Ishikawa (cell line): ENCODE measurements at regions not wholly inside any gene's neighbourhood (a gene's known extent, or its start where the extent isn't known, plus 50 kb on each side); places are given as distances from the start of the nearest gene placed in this dataset.

ENCODE experiments used
- CEBPB ChIP-seq: IDR thresholded peaks from 2 replicates; pipeline ENCODE4 v1.6.1; 2012
- CREB1 ChIP-seq: IDR thresholded peaks from 2 replicates; pipeline ENCODE4 v1.6.1; 2012; ENCODE audit warnings: low read depth
- EGR1 ChIP-seq: IDR thresholded peaks from 2 replicates; pipeline ENCODE4 v1.6.1; 2012
- EP300 ChIP-seq: IDR thresholded peaks from 2 replicates; pipeline ENCODE4 v1.6.1; 2012; ENCODE audit warnings: borderline replicate concordance
- FOXM1 ChIP-seq: IDR thresholded peaks from 2 replicates; pipeline ENCODE4 v1.6.1; 2012; ENCODE audit warnings: low read depth, borderline replicate concordance
- MAX ChIP-seq: IDR thresholded peaks from 2 replicates; pipeline ENCODE4 v1.6.1; 2012
- NFIC ChIP-seq: IDR thresholded peaks from 2 replicates; pipeline ENCODE4 v1.6.1; 2012
- RAD21 ChIP-seq: IDR thresholded peaks from 2 replicates; pipeline ENCODE4 v1.6.1; 2012; ENCODE audit warnings: low read depth
- TAF1 ChIP-seq: IDR thresholded peaks from 2 replicates; pipeline ENCODE4 v1.6.1; 2012; ENCODE audit warnings: low read depth, mild to moderate bottlenecking
- TCF12 ChIP-seq: IDR thresholded peaks from 2 replicates; pipeline ENCODE4 v1.6.1; 2012; ENCODE audit warnings: low read depth
- TEAD4 ChIP-seq: IDR thresholded peaks from 2 replicates; pipeline ENCODE4 v1.6.1; 2012
- YY1 ChIP-seq: IDR thresholded peaks from 2 replicates; pipeline ENCODE4 v1.6.1; 2012; ENCODE audit warnings: low read depth
- ZBTB7A ChIP-seq: IDR thresholded peaks from 2 replicates; pipeline ENCODE4 v1.6.1; 2012; ENCODE audit warnings: low read depth
- TF ChIP-seq, protein P1 (sequence below): IDR thresholded peaks from 2 replicates; pipeline ENCODE4 v1.6.1; 2012
- TF ChIP-seq, protein P2 (sequence below): IDR thresholded peaks from 2 replicates; pipeline ENCODE4 v1.6.1; 2012; ENCODE audit warnings: low read depth, mild to moderate bottlenecking

DNA sequence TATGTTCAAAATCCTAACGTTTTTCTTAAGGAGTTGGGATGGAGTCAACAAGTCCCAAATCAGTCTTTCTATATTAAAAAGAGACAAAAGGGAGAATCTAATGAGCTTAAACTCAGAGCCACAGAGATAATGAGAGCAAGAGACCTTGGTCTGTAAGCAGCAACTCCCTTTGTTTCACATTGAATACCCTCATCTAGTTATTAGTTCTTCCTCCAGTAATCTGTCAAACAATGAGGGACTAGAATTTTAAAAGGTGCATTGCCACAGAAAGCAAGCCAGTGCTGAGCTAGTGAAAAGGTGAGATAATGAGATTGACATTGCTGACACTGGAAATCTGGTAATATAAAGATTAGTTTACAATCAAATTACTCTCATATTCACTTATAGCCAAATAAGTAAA lies 718.6 kb downstream of the DACH1 start:
- TF ChIP-seq, protein P1, sequence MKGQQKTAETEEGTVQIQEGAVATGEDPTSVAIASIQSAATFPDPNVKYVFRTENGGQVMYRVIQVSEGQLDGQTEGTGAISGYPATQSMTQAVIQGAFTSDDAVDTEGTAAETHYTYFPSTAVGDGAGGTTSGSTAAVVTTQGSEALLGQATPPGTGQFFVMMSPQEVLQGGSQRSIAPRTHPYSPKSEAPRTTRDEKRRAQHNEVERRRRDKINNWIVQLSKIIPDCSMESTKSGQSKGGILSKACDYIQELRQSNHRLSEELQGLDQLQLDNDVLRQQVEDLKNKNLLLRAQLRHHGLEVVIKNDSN: no peak
- TF ChIP-seq TEAD4 (no peak), TAF1 (no peak), RAD21 (no peak)

DNA sequence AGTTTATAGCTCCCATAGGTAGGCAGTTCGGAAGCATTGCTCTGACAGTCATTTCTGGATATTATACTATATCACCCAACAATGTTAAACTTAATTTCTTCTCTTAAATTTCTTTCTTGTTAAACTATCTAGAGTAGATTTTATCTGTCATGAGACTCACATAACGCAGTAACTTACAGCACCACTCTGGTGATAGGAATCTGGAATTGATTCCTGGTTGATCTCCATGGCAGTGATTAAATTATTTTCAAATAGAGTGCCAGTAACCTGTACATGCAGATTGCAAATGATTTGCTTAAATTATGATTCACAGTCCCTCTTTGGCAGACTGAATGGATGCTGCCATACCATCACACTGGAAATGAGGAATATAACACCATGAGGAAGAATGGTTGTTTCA lies 722.1 kb downstream of the DACH1 start:
- TF ChIP-seq EP300: no peak
- TF ChIP-seq, protein P2, sequence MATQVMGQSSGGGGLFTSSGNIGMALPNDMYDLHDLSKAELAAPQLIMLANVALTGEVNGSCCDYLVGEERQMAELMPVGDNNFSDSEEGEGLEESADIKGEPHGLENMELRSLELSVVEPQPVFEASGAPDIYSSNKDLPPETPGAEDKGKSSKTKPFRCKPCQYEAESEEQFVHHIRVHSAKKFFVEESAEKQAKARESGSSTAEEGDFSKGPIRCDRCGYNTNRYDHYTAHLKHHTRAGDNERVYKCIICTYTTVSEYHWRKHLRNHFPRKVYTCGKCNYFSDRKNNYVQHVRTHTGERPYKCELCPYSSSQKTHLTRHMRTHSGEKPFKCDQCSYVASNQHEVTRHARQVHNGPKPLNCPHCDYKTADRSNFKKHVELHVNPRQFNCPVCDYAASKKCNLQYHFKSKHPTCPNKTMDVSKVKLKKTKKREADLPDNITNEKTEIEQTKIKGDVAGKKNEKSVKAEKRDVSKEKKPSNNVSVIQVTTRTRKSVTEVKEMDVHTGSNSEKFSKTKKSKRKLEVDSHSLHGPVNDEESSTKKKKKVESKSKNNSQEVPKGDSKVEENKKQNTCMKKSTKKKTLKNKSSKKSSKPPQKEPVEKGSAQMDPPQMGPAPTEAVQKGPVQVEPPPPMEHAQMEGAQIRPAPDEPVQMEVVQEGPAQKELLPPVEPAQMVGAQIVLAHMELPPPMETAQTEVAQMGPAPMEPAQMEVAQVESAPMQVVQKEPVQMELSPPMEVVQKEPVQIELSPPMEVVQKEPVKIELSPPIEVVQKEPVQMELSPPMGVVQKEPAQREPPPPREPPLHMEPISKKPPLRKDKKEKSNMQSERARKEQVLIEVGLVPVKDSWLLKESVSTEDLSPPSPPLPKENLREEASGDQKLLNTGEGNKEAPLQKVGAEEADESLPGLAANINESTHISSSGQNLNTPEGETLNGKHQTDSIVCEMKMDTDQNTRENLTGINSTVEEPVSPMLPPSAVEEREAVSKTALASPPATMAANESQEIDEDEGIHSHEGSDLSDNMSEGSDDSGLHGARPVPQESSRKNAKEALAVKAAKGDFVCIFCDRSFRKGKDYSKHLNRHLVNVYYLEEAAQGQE: no peak
- no peak for TF ChIP-seq TEAD4
- no peak for TF ChIP-seq CREB1
- TF ChIP-seq RAD21: no peak
- TF ChIP-seq EGR1: no peak
- TF ChIP-seq ZBTB7A: no peak

- TF ChIP-seq EP300 (no peak), ZBTB7A (no peak), YY1 (no peak), TEAD4 (no peak), RAD21 (no peak), EGR1 (no peak), FOXM1 (no peak), CEBPB (no peak), MAX (no peak), NFIC (no peak), TCF12 (no peak), TAF1 (no peak), CREB1 (no peak)
- TF ChIP-seq, protein P1: no peak
- TF ChIP-seq, protein P2: no peak
These were observed 729.9 kb downstream of the DACH1 start for GRCh38 chr13:71137101-71137500.

DNA sequence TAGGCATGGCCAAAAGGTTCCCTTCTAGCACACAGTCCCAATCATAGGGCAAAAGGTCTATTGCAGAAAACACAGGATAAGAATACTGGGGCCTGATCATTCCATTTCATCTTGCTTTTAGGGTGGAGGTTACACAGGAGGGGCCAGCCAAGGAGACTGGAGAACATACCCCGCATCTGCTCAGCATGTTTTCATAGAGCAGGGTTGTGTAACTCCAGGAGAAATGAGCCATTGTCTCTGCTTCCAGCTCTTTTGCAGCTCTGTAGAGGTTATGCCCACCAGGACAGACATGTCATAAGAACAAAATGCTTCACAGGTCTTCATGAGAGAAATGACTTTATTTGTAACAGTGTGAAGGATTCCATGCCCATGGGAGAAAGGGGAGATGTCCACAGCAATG lies 742.8 kb downstream of the DACH1 start:
- TF ChIP-seq, protein P1: no peak
- TF ChIP-seq TCF12: no peak
- TF ChIP-seq EP300: no peak
- TF ChIP-seq NFIC: no peak
- no peak for TF ChIP-seq FOXM1
- no peak for TF ChIP-seq ZBTB7A
- no peak for TF ChIP-seq TEAD4
- no peak for TF ChIP-seq YY1
- no peak for TF ChIP-seq MAX
- no peak for TF ChIP-seq RAD21

- TF ChIP-seq YY1 (no peak), FOXM1 (no peak), MAX (no peak), EP300 (no peak), NFIC (no peak), EGR1 (no peak), CREB1 (no peak), TAF1 (no peak), TCF12 (no peak)
- TF ChIP-seq, protein P1: no peak
- TF ChIP-seq, protein P2: no peak
These were observed 748.1 kb downstream of the DACH1 start for GRCh38 chr13:71118779-71119364.
